ENCODE measurements at regions not wholly inside any gene's neighbourhood (a gene's known extent, or its start where the extent isn't known, plus 50 kb on each side); places are given as distances from the start of the nearest gene placed in this dataset.

GRCh38 chr12:63321373-63321772, 170.4 kb upstream of the AVPR1A start:
- DNase-seq (ENCODE audit: low read depth in 3 of 3, low spot score in 1 of 3): no peak

DNA sequence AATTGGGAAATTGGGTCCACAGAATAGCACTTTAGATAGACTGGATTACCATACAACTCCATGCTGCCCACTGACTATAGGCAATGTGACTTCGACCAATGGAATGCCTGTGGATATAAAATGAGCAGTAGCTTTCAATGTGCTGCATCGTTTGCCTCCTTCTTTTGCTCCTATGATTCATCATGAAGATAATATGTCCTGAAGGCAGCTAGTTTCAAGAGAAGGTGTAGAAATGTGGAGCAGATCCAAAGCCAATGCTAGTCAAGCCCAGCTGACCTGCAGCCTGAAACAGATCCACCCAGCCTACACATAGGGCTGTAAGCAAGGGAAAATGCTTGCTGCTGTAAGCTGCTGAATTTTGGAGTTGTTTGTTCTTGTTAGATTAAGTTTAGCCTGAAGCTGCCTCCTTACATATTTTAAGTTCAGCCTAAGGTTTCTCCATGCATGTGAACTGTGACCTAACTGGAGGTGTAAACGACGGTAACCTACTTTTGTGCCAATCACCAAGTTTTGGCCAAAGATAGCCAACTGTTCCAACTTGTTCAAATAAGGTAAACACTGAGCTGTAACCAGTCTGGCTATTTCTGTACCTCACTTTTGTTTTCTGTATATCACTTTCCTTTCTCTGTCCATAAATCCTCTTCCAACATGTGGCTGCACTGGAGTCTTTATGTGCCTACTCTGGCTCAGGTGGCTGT, 169.1 kb upstream of the AVPR1A start:
- no peak for DNase-seq (ENCODE audit: low read depth in 3 of 3, low spot score in 1 of 3)

GRCh38 chr12:63319386-63319785, 168.4 kb upstream of the AVPR1A start:
- no peak for DNase-seq (ENCODE audit: low read depth in 3 of 3, low spot score in 1 of 3)

- no peak for DNase-seq (ENCODE audit: low read depth in 3 of 3, low spot score in 1 of 3)
Observed at GRCh38 chr12:63318933-63319332, 167.9 kb upstream of the AVPR1A start.

DNA sequence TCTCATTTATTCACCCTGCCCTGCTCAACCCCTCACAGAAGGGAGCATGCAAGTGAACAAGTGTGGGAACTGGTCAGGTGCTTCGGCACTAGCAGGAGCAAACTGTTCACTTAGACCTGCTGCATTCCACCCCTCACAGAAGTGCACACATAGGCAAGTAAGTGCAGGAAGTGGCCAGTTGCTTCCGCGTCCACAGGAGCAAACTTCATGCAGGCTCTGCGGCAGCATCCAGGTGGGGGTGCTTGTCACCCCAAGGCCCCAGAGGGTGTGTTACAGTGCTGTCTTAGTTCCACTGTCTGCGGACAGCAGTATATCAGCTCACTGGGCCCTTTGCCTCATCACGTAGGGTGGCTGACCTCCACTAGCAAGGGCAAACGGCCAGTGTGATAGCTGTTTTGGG, 167.3 kb upstream of the AVPR1A start:
- DNase-seq (ENCODE audit: low read depth in 3 of 3, low spot score in 1 of 3): no peak

DNA sequence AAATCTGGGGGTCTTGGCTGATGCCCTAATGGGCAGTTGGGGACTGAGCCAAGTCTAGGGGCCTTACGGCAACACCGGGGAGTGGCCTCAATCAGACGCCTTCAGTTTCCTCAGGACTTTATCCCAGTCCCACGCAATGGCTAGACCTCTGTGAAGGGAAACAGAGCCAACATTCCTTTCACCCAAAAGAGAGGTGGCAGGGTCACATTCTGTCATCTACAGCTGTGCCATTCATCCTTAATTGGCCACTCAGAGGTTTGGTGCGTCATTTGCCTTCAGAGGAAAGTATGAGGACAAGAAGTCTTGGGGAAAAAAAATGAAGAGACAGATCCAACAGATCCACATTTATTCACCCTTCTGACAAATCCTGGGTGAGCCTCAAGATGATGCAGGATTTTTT, 166.9 kb upstream of the AVPR1A start:
- no peak for DNase-seq (ENCODE audit: low read depth in 3 of 3, low spot score in 1 of 3)

GRCh38 chr12:63317286-63317846, 166.4 kb upstream of the AVPR1A start:
- DNase-seq (ENCODE audit: low read depth in 3 of 3, low spot score in 1 of 3): no peak

GRCh38 chr12:63313139-63313538, 162.1 kb upstream of the AVPR1A start:
- DNase-seq (ENCODE audit: low read depth in 3 of 3, low spot score in 1 of 3): no peak

GRCh38 chr12:63308671-63309070, 157.7 kb upstream of the AVPR1A start:
- DNase-seq (ENCODE audit: low read depth in 3 of 3, low spot score in 1 of 3): no peak

GRCh38 chr12:63307849-63308248, 156.8 kb upstream of the AVPR1A start:
- DNase-seq (ENCODE audit: low read depth in 3 of 3, low spot score in 1 of 3): no peak

DNA sequence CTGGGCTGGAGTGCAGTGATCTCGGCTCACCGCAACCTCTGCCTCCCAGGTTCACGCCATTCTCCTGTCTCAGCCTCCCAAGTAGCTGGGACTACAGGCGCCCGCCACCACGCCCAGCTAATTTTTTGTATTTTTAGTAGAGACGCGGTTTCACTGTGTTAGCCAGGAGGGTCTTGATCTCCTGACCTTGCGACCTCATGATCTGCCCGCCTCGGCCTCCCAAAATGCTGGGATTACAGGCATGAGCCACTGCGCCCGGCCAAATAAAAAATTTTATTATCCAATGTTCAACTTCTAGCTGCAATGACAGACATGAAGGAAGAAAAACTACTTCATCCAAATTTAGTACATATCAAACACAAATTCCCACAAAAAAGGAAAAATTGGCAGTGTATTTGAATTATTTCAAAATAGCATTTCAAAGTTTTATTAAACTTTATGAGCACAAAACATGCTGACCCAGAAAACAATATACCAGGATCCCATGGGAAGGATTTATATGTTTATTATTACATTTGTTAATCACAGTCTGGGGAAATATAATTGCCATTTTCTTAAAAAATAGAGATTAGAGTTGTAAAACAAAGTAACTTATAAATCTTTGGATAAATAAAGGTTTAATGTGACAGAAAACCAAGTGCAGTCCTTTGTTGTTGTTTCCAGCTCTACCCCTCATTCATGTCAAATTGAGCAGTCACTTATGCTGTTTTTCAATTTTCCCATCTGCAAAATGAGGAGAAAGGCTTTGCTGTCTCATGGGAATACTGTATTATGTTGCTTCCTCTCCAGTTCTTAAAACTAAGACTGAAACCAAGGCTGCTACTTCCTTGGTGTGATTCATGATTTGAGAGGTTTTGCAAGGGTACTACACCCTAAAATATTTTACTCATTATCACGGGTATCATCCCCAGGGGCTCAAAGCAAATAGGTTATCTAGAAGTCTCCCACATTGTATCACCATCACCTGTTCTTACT, 155.2 kb upstream of the AVPR1A start:
- no peak for DNase-seq (ENCODE audit: low read depth in 3 of 3, low spot score in 1 of 3)

DNA sequence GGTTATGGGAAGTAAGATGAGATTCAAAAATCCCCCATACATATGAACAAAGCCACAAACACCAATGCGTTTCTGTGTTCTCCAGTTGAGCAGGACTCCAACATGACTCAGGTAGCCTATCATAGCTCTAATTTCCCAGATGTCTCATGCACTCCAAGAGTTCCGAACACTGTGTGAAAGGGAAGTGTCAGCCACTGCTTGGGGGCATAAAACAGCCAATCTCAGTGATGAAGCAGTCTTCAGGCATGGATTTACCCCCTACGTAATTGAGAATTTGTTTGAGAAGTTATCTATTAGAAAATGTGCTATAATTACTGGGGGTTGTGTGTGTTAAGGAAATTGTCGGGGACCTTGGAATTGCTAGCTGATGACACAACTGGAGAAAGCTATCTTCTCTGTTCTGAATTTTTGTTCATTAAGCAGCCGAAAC, 153.9 kb upstream of the AVPR1A start:
- no peak for DNase-seq (ENCODE audit: low read depth in 3 of 3, low spot score in 1 of 3)

GRCh38 chr12:63302941-63303536, 152.0 kb upstream of the AVPR1A start:
- no peak for DNase-seq (ENCODE audit: low read depth in 3 of 3, low spot score in 1 of 3)

- DNase-seq (ENCODE audit: low read depth in 3 of 3, low spot score in 1 of 3): no peak
Observed at GRCh38 chr12:63302269-63302940, 151.4 kb upstream of the AVPR1A start.

GRCh38 chr12:63301311-63301710, 150.3 kb upstream of the AVPR1A start:
- no peak for DNase-seq (ENCODE audit: low read depth in 3 of 3, low spot score in 1 of 3)

DNA sequence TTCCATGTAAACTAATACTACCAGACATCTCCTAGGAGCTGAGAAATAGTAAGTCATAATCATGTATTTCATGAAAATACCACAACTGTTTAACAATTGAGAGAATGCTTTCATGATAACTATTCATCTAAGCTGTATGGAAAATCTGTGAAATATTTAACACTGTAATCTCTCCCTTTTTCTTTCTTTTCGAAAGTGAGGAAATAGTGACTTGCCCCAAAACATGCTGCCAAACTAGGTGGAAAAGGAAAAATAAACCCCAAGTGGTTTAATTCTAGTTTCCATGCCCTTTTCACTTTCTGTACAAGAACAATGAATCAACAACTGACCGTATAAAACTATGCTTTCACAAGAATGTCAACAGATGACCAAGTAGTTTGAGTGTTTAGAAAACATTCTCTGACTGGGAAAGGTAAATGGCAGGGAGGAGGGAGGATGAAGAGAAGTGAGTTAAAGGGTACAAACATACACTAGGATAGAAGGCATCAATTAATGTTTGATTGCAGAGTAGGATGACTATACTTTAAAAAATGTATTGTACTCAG, 147.5 kb upstream of the AVPR1A start:
- no peak for DNase-seq (ENCODE audit: low read depth in 3 of 3, low spot score in 1 of 3)

DNA sequence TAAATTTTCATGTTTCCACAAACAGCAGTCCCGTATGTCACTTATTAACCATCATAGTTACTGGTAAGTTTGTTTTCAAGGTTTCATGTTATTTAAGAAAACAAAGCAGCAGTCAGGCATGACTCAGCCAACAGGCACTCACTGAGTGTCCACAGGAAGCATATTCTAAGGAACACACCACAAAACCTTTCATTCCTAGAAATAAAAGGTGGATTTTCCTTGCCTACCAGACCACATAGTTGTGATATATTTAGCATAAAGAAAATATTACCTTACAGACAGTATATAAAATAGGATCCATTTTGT, 143.3 kb upstream of the AVPR1A start:
- DNase-seq (ENCODE audit: low read depth in 3 of 3, low spot score in 1 of 3): no peak

DNA sequence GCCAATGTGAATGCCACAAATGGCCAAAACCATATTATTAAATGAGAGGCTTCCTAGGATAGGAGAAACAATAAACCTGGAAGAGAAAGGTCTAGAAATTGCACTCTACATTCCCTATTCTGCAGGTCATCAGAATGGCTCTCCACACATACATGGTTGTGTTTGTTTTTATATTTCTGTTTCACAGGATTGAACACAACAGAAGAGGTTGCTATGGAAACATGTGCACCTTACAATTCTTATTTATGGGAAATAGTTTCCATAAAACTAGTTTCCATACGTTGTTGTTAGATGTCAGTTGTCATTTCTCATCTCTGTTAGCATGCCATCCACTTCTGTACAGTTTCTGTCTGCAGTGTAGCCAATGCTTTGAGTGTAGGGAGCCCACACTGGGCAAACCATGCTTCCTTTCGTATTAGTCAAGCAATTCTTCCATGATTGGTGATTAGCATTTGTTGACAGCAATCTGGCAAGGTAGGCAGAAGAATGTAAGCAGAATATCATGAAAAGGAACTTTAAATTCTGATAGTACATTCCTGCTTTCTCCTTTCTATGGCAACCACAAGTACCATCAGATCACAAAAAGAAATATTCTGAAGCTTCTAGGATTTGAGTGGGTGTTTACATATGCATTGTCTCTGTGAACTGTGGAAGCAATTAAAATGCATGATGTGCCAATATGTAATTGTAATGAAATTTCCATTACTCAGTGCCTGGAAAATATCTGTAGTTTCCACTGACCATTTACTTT, 141.6 kb upstream of the AVPR1A start:
- no peak for DNase-seq (ENCODE audit: low read depth in 3 of 3, low spot score in 1 of 3)

DNA sequence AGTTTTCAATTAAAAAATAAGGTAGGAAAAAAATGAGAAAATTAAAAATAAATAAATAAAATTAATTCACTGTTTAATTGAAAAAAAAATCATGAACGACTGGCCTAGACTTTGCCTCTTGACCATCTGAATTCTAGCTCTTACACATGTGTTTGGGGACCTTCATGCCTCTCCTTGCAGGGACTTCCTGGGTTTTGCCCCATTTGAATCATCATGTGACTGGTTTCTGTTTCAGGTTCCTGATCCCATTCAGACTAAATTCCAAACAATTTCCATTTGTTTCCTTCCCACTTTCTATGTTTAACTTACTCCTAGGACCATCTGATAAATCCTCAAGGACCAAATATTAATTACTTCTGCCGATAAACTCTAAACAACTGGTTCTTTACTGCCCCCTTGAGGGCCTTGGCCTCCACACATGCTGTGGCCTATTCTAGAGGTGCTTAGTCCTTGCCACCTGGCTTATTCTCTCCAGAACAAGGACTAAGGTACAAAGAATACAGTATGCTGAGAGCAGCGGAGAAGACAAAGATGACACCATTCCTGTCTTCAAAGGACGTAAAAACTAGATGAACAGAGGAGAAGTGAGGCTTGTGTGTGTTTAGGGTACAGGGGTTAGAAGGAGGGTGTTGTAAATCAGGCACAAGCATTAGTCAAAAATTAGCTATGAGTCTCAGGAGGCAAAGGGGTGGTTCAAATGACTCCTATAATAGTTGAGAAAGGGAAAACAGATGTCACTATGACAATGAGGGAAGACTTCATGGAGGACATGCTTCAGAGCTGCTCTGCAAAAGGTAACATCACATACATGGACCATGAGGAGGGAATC, 125.8 kb upstream of the AVPR1A start:
- no peak for DNase-seq (ENCODE audit: low read depth in 3 of 3, low spot score in 1 of 3)
